GM12878 (cell line): ENCODE measurements at regions not wholly inside any gene's neighbourhood (a gene's known extent, or its start where the extent isn't known, plus 50 kb on each side); places are given as distances from the start of the nearest gene placed in this dataset.

Experiments
- ATAC-seq: fragments of 200-7000 bp; cut with Tn5 transposase; 3 replicates; pipeline ENCODE4 v1.9.1; 2020; ENCODE audit warnings: mild to moderate bottlenecking, moderate library complexity
- BruUV-seq: library from RNA; stranded (reverse); fragments of 400-500 nt; replicated peaks from 2 replicates; lab custom pipeline; 2021; lab: Mats Ljungman, UMichigan
- CTCF ChIA-PET: fragments of 300-600 bp; sonication (Branson Sonifier 250); formaldehyde crosslinking; extraction: SDS; loops from one replicate; lab custom pipeline; 2021; ENCODE audit warnings: inconsistent platforms; lab: Yijun Ruan, JAX
- POLR2A ChIA-PET: fragments of 350-600 bp; formaldehyde crosslinking; extraction: SDS; loops from one replicate; lab custom pipeline; 2021; ENCODE audit warnings: inconsistent platforms; lab: Charles Lee
- RAD21 ChIA-PET: fragments of 300-600 bp; sonication (Branson Sonifier 250); formaldehyde crosslinking; loops from one replicate; lab custom pipeline; 2023; ENCODE audit warnings: antibody characterized with exemption; ENCODE audit not compliant: unreplicated experiment; lab: Charles Lee
- SMC1A ChIA-PET: fragments of 300-600 bp; sonication (Branson Sonifier 250); formaldehyde crosslinking; loops from one replicate; lab custom pipeline; 2023; ENCODE audit not compliant: unreplicated experiment, uncharacterized antibody; lab: Charles Lee
- DNase-seq: peaks from one replicate; pipeline ENCODE4 v3.0.0-alpha.2; 2011; ENCODE audit warnings: low read depth, low spot score
- FAIRE-seq: peaks from 3 replicates; lab custom pipeline; 2011; peaks lifted over from hg19 to GRCh38; lab: Jason Lieb, UNC
- H2AFZ ChIP-seq: 2 replicates; pipeline ENCODE4 v1.6.0; 2011; ENCODE audit warnings: low read depth, low read length, control low read depth; ENCODE audit not compliant: control insufficient read depth
- H3K27ac ChIP-seq: 2 replicates; pipeline ENCODE4 v1.5.1; 2011; ENCODE audit warnings: control low read depth; ENCODE audit not compliant: control insufficient read depth, insufficient read depth
- H3K27me3 ChIP-seq, 2 experiments: replicated peaks in 1 of 2; 2 replicates each; pipeline versions ENCODE4 v1.6.0 to v1.6.1; 2011; ENCODE audit warnings: low read length in 1 of 2; ENCODE audit not compliant: control insufficient read depth in 2 of 2, insufficient read depth in 2 of 2
- H3K36me3 ChIP-seq, 2 experiments: 2 replicates each; pipeline ENCODE4 v1.5.1; 2011; ENCODE audit warnings: low read length in 1 of 2; ENCODE audit not compliant: control insufficient read depth in 2 of 2, insufficient read depth in 2 of 2
- H3K4me1 ChIP-seq: 2 replicates; pipeline ENCODE4 v1.6.1; 2011; ENCODE audit warnings: mild to moderate bottlenecking, low read length, moderate library complexity, mixed read lengths; ENCODE audit not compliant: control insufficient read depth, insufficient read depth
- H3K4me2 ChIP-seq: 2 replicates; pipeline ENCODE4 v1.6.0; 2011; ENCODE audit warnings: control low read depth; ENCODE audit not compliant: control insufficient read depth, insufficient read depth
- H3K4me3 ChIP-seq: fragments of 200-600 bp; sonication (generic); 2 replicates; pipeline ENCODE4 v1.5.1; 2016
- H3K79me2 ChIP-seq: 2 replicates; pipeline ENCODE4 v1.6.0; 2011; ENCODE audit warnings: low read length; ENCODE audit not compliant: control insufficient read depth, insufficient read depth
- H3K9ac ChIP-seq: 2 replicates; pipeline ENCODE4 v1.8.0; 2011; ENCODE audit warnings: low read length, control low read depth, mixed read lengths; ENCODE audit not compliant: control insufficient read depth, insufficient read depth
- H3K9me3 ChIP-seq: replicated peaks from 3 replicates; pipeline ENCODE4 v1.5.1; 2011; ENCODE audit warnings: mild to moderate bottlenecking, low read length; ENCODE audit not compliant: control insufficient read depth, insufficient read depth
- H4K20me1 ChIP-seq: 2 replicates; pipeline ENCODE4 v1.6.0; 2011; ENCODE audit not compliant: control insufficient read depth, insufficient read depth
- DPF2 ChIP-seq: fragments of 450-650 bp; IDR thresholded peaks from 2 replicates; pipeline ENCODE4 v1.6.1; 2017; ENCODE audit warnings: mild to moderate bottlenecking
- E4F1 ChIP-seq: fragments of 450-650 bp; IDR thresholded peaks from 2 replicates; pipeline ENCODE4 v1.6.1; 2018; ENCODE audit warnings: borderline replicate concordance, mild to moderate bottlenecking; ENCODE audit not compliant: partially characterized antibody
- HDAC2 ChIP-seq: fragments of 200-600 bp; sonication (generic); IDR thresholded peaks from 2 replicates; pipeline ENCODE4 v1.6.1; 2017
- SREBF1 ChIP-seq: IDR thresholded peaks from 2 replicates; pipeline ENCODE4 v1.6.1; 2012; ENCODE audit warnings: mild to moderate bottlenecking, low read length
- TCF3 ChIP-seq: IDR thresholded peaks from 2 replicates; pipeline ENCODE4 v1.6.1; 2012; ENCODE audit warnings: low read depth, mild to moderate bottlenecking, low read length, borderline replicate concordance; ENCODE audit not compliant: insufficient read depth
- ZBTB11 ChIP-seq: fragments of 450-650 bp; formaldehyde crosslinking; IDR thresholded peaks from 2 replicates; pipeline ENCODE4 v1.5.0; 2022; ENCODE audit warnings: mild to moderate bottlenecking, missing genetic modification characterization
- ZBTB33 ChIP-seq: fragments of 450-650 bp; IDR thresholded peaks from 2 replicates; pipeline ENCODE4 v1.6.1; 2017; ENCODE audit warnings: mild to moderate bottlenecking
- WGBS: methylation state at CpG from one replicate; pipeline ENCODE4 v1.1.6; 2016; ENCODE audit warnings: low lambda C conversion rate; ENCODE audit not compliant: insufficient replicate concordance, insufficient coverage; ENCODE audit errors: missing lambda C conversion rate; 5-methylcytosine and 5-hydroxymethylcytosine counted together
- in situ Hi-C: fragments of 300-500 bp; cut with MboI; formaldehyde crosslinking; loops from 9 replicates; pipeline ENCODE4 v1.14.3; 2018; ENCODE audit warnings: mixed read lengths
- intact Hi-C: fragments of 100-400 bp; cut with micrococcal nuclease; formaldehyde crosslinking; loops from one replicate; pipeline ENCODE4 v1.14.2; 2022; ENCODE audit not compliant: unreplicated experiment

- H3K27ac ChIP-seq, result no peak overlapping the region
- H3K4me1 ChIP-seq, result peaks cover 6% of the 10 kb centered on the region
- no peaks in the 10 kb centered on the region for H4K20me1 ChIP-seq
- TF ChIP-seq HDAC2 (no peak), ZBTB11 (CRISPR knock-in tag) (no peak), DPF2 (no peak), TCF3 (no peak), SREBF1 (no peak), ZBTB33 (no peak), E4F1 (no peak)
- H3K4me2 ChIP-seq, result no peak overlapping the region
- intact Hi-C loops, result no loop called here
- no peak for ATAC-seq
- ChIA-PET CTCF (no interaction called here), SMC1A (interaction anchor here (1.1 kb wide), 1 partner anchor 10 kb away, joined by 3 read pairs; no protein-coding TSS in a partner anchor), RAD21 (no interaction called here), POLR2A (no interaction called here)
- in situ Hi-C loops, result no loop called here
- peak; percentile 54 for FAIRE-seq
- H3K4me3 ChIP-seq, result no peak overlapping the region
- H3K79me2 ChIP-seq, result no peaks in the 10 kb centered on the region
- H2AFZ ChIP-seq, result no peak overlapping the region
- no peak overlapping the region for H3K9ac ChIP-seq
- H3K27me3 ChIP-seq, result no peaks in the 10 kb centered on the region
- H3K9me3 ChIP-seq, result no peaks in the 10 kb centered on the region
- WGBS, result 25% methylated on average over 2 of the region's 2 CpGs
- no peaks in the 10 kb centered on the region for H3K36me3 ChIP-seq
- no peak for DNase-seq
- BruUV-seq, result no TSS peak
These were observed 272.9 kb upstream of the EPHA4 start for GRCh38 chr2:221845021-221845365.
